ENCODE measurements at regions not wholly inside any gene's neighbourhood (a gene's known extent, or its start where the extent isn't known, plus 50 kb on each side); places are given as distances from the start of the nearest gene placed in this dataset.

GRCh38 chr12:13780453-13780852 is 200.9 kb downstream of the GRIN2B start:
- POLR2A ChIA-PET: interaction anchor here (1.0 kb wide), 1 partner anchor 11 kb away, joined by 3 read pairs; no protein-coding TSS in a partner anchor
- intact Hi-C loops (cut with micrococcal nuclease; ENCODE audit: unreplicated experiment): no loop called here
- Histone ChIP-seq H3K9me2 (ENCODE audit: insufficient read depth, low read length) (no peaks in the 10 kb centered on the region), H4K20me1 (ENCODE audit: insufficient read depth, low read length) (no peaks in the 10 kb centered on the region), H2AFZ (ENCODE audit: low read length) (no peak overlapping the region), H3K9me3 (ENCODE audit: low read length) (no peaks in the 10 kb centered on the region), H3K27ac (ENCODE audit: low read depth, low read length, poor library complexity, severe bottlenecking) (no peak overlapping the region), H3K79me2 (ENCODE audit: insufficient read depth, low read depth, low read length) (no peaks in the 10 kb centered on the region), H3K4me1 (ENCODE audit: insufficient read depth, low read length, poor library complexity, severe bottlenecking) (no peaks in the 10 kb centered on the region), H3K4me3 (ENCODE audit: low read depth, low read length, poor library complexity, severe bottlenecking) (no peak overlapping the region), H3K36me3 (ENCODE audit: insufficient read depth, low read length) (no peaks in the 10 kb centered on the region), H3K4me2 (ENCODE audit: low read length) (no peak overlapping the region)
- no peak for TF ChIP-seq CTCF (conservative IDR thresholded peaks at IDR 0.05; ENCODE audit: low read length)
- TF ChIP-seq EZH2phosphoT487 (IDR thresholded peaks at IDR 0.05; ENCODE audit: borderline replicate concordance, low read depth, low read length): no peak
- CTCF ChIA-PET (ENCODE audit: unreplicated experiment): no interaction called here
- DNase-seq (ENCODE audit: low spot score): no peak
- BruUV-seq (replicated peaks): no TSS peak

- no peaks in the 10 kb centered on the region for H3K4me1 ChIP-seq (ENCODE audit: insufficient read depth, low read length, poor library complexity, severe bottlenecking)
- no peak for DNase-seq (ENCODE audit: low spot score)
- no peak overlapping the region for H3K4me3 ChIP-seq (ENCODE audit: low read depth, low read length, poor library complexity, severe bottlenecking)
- ChIA-PET CTCF (ENCODE audit: unreplicated experiment) (no interaction called here), POLR2A (no interaction called here)
- no peaks in the 10 kb centered on the region for H3K79me2 ChIP-seq (ENCODE audit: insufficient read depth, low read depth, low read length)
- H4K20me1 ChIP-seq (ENCODE audit: insufficient read depth, low read length): no peaks in the 10 kb centered on the region
- no peaks in the 10 kb centered on the region for H3K9me2 ChIP-seq (ENCODE audit: insufficient read depth, low read length)
- no peak overlapping the region for H2AFZ ChIP-seq (ENCODE audit: low read length)
- BruUV-seq (replicated peaks): no TSS peak
- intact Hi-C loops (cut with micrococcal nuclease; ENCODE audit: unreplicated experiment): no loop called here
- H3K36me3 ChIP-seq (ENCODE audit: insufficient read depth, low read length): no peaks in the 10 kb centered on the region
- no peak overlapping the region for H3K27ac ChIP-seq (ENCODE audit: low read depth, low read length, poor library complexity, severe bottlenecking)
- TF ChIP-seq EZH2phosphoT487 (IDR thresholded peaks at IDR 0.05; ENCODE audit: borderline replicate concordance, low read depth, low read length): no peak
- TF ChIP-seq CTCF (conservative IDR thresholded peaks at IDR 0.05; ENCODE audit: low read length): no peak
- H3K4me2 ChIP-seq (ENCODE audit: low read length): no peak overlapping the region
- H3K9me3 ChIP-seq (ENCODE audit: low read length): no peaks in the 10 kb centered on the region
Measured at GRCh38 chr12:13777374-13777773, 204.0 kb downstream of the GRIN2B start.

GRCh38 chr12:13772264-13772663 is 209.1 kb downstream of the GRIN2B start:
- no peaks in the 10 kb centered on the region for H4K20me1 ChIP-seq (ENCODE audit: insufficient read depth, low read length)
- BruUV-seq (replicated peaks): no TSS peak
- no peaks in the 10 kb centered on the region for H3K4me1 ChIP-seq (ENCODE audit: insufficient read depth, low read length, poor library complexity, severe bottlenecking)
- H3K4me2 ChIP-seq (ENCODE audit: low read length): no peak overlapping the region
- no peaks in the 10 kb centered on the region for H3K9me3 ChIP-seq (ENCODE audit: low read length)
- no peak overlapping the region for H2AFZ ChIP-seq (ENCODE audit: low read length)
- no peaks in the 10 kb centered on the region for H3K79me2 ChIP-seq (ENCODE audit: insufficient read depth, low read depth, low read length)
- intact Hi-C loops (cut with micrococcal nuclease; ENCODE audit: unreplicated experiment): no loop called here
- no peak overlapping the region for H3K27ac ChIP-seq (ENCODE audit: low read depth, low read length, poor library complexity, severe bottlenecking)
- CTCF ChIA-PET (ENCODE audit: unreplicated experiment): no interaction called here
- H3K9me2 ChIP-seq (ENCODE audit: insufficient read depth, low read length): no peaks in the 10 kb centered on the region
- H3K4me3 ChIP-seq (ENCODE audit: low read depth, low read length, poor library complexity, severe bottlenecking): no peak overlapping the region
- POLR2A ChIA-PET: interaction anchor here (0.6 to 1.4 kb wide), 5 partner anchors 13 to 49 kb away, joined by 3 to 4 read pairs (median 3); no protein-coding TSS in a partner anchor
- no peak for DNase-seq (ENCODE audit: low spot score)
- no peaks in the 10 kb centered on the region for H3K36me3 ChIP-seq (ENCODE audit: insufficient read depth, low read length)
- TF ChIP-seq EZH2phosphoT487 (IDR thresholded peaks at IDR 0.05; ENCODE audit: borderline replicate concordance, low read depth, low read length) (no peak), CTCF (conservative IDR thresholded peaks at IDR 0.05; ENCODE audit: low read length) (no peak)
